ENCODE measurements at regions not wholly inside any gene's neighbourhood (a gene's known extent, or its start where the extent isn't known, plus 50 kb on each side); places are given as distances from the start of the nearest gene placed in this dataset.
"Not testable (repeated sequence)": the region's sequence is repeated elsewhere in the genome, so short reads cannot be mapped to it uniquely, and the experiment has no call there.

GRCh38 chr5:116740771-116741170 is 166.1 kb upstream of the SEMA6A start:
- DNase-seq (ENCODE audit: low read depth), result no peak

GRCh38 chr5:116739571-116739970 is 164.9 kb upstream of the SEMA6A start:
- DNase-seq (ENCODE audit: low read depth), result no peak

GRCh38 chr5:116738615-116739261 is 164.1 kb upstream of the SEMA6A start:
- DNase-seq (ENCODE audit: low read depth), result peak; percentile 4

- no peak for DNase-seq (ENCODE audit: low read depth)
These were observed 163.6 kb upstream of the SEMA6A start for GRCh38 chr5:116738239-116738614.

GRCh38 chr5:116736671-116737070 is 162.0 kb upstream of the SEMA6A start:
- DNase-seq (ENCODE audit: low read depth), result no peak

GRCh38 chr5:116733991-116734975 is 159.7 kb upstream of the SEMA6A start:
- DNase-seq (ENCODE audit: low read depth), result no peak

GRCh38 chr5:116732591-116732990 is 158.0 kb upstream of the SEMA6A start:
- no peak for DNase-seq (ENCODE audit: low read depth)

- DNase-seq (ENCODE audit: low read depth), result no peak
These were observed 156.8 kb upstream of the SEMA6A start for GRCh38 chr5:116731432-116731831.

- DNase-seq (ENCODE audit: low read depth), result no peak
These were observed 156.1 kb upstream of the SEMA6A start for GRCh38 chr5:116730706-116731105.

GRCh38 chr5:116730185-116730584 is 155.6 kb upstream of the SEMA6A start:
- no peak for DNase-seq (ENCODE audit: low read depth)

- no peak for DNase-seq (ENCODE audit: low read depth)
These were observed 152.6 kb upstream of the SEMA6A start for GRCh38 chr5:116727248-116727647.

- DNase-seq (ENCODE audit: low read depth), result not testable (repeated sequence)
These were observed 151.6 kb upstream of the SEMA6A start for GRCh38 chr5:116726180-116726579.

GRCh38 chr5:116724971-116725370 is 150.3 kb upstream of the SEMA6A start:
- no peak for DNase-seq (ENCODE audit: low read depth)

GRCh38 chr5:116722651-116723050 is 148.0 kb upstream of the SEMA6A start:
- DNase-seq (ENCODE audit: low read depth), result no peak

GRCh38 chr5:116719106-116719505 is 144.5 kb upstream of the SEMA6A start:
- no peak for DNase-seq (ENCODE audit: low read depth)

GRCh38 chr5:116718317-116718716 is 143.7 kb upstream of the SEMA6A start:
- no peak for DNase-seq (ENCODE audit: low read depth)

GRCh38 chr5:116709082-116709481 is 134.5 kb upstream of the SEMA6A start:
- no peak for DNase-seq (ENCODE audit: low read depth)

- not testable (repeated sequence) for DNase-seq (ENCODE audit: low read depth)
These were observed 130.5 kb upstream of the SEMA6A start for GRCh38 chr5:116705121-116705519.

- no peak for DNase-seq (ENCODE audit: low read depth)
These were observed 129.3 kb upstream of the SEMA6A start for GRCh38 chr5:116703941-116704340.

GRCh38 chr5:116703328-116703727 is 128.7 kb upstream of the SEMA6A start:
- DNase-seq (ENCODE audit: low read depth), result no peak

- DNase-seq (ENCODE audit: low read depth), result no peak
These were observed 128.2 kb upstream of the SEMA6A start for GRCh38 chr5:116702776-116703175.

GRCh38 chr5:116699332-116699731 is 124.7 kb upstream of the SEMA6A start:
- no peak for DNase-seq (ENCODE audit: low read depth)

- no peak for DNase-seq (ENCODE audit: low read depth)
These were observed 121.7 kb upstream of the SEMA6A start for GRCh38 chr5:116696366-116696765.
